Uterus (tissue), 3 donors: ENCODE measurements at regions not wholly inside any gene's neighbourhood (a gene's known extent, or its start where the extent isn't known, plus 50 kb on each side); places are given as distances from the start of the nearest gene placed in this dataset.

Source experiments
- DNase-seq, 2 donors: peaks; one replicate each; pipeline ENCODE4 v3.0.0-alpha.2; 2019 to 2020
- H3K27ac ChIP-seq, 2 donors: fragments of 200-600 bp; sonication (generic); 1 replicate in 1 of 2; 2 replicates in 1 of 2; pipeline ENCODE4 v1.5.1; 2016 to 2018
- H3K27me3 ChIP-seq, 2 donors: fragments of 200-600 bp; sonication (generic); one replicate each; pipeline ENCODE4 v1.5.1; 2018 to 2019; ENCODE audit warnings: control low read depth in 1 of 2
- H3K36me3 ChIP-seq, 2 donors: fragments of 200-600 bp; sonication (generic); one replicate each; pipeline ENCODE4 v1.5.1; 2019; ENCODE audit warnings: control low read depth in 1 of 2
- H3K4me1 ChIP-seq, 2 donors: fragments of 200-600 bp; sonication (generic); one replicate each; pipeline ENCODE4 v1.5.1; 2018 to 2019; ENCODE audit warnings: control low read depth in 1 of 2
- H3K4me3 ChIP-seq, 2 donors: fragments of 200-600 bp; sonication (generic); 1 replicate in 1 of 2; 2 replicates in 1 of 2; pipeline ENCODE4 v1.5.1; 2018 to 2019; ENCODE audit warnings: mild to moderate bottlenecking in 1 of 2
- H3K9me3 ChIP-seq, 2 donors: fragments of 200-600 bp; sonication (generic); one replicate each; pipeline ENCODE4 v1.5.1; 2019; ENCODE audit warnings: control low read depth in 1 of 2
- POLR2A ChIP-seq, 2 donors: fragments of 450-650 bp; IDR thresholded peaks; one replicate each; pipeline ENCODE4 v1.6.1; 2016; ENCODE audit warnings: antibody characterized with exemption in 2 of 2, mild to moderate bottlenecking in 1 of 2, moderate library complexity in 1 of 2
- intact Hi-C: fragments of 100-400 bp; cut with DNase I; formaldehyde crosslinking; loops from one replicate; pipeline ENCODE4 v1.15.1; 2023; ENCODE audit warnings: low total_unique reads
- TF ChIP-seq, protein P1 (sequence below), 4 experiments: fragments of 200-600 bp in 2 of 4; fragments of 450-650 bp in 2 of 4; sonication (generic) in 2 of 4; IDR thresholded peaks; one replicate each; pipeline ENCODE4 v1.5.1; 2016 to 2019; ENCODE audit warnings: antibody characterized with exemption in 4 of 4, mild to moderate bottlenecking in 2 of 4, moderate library complexity in 1 of 4
- donor health status: DM: yes; HTN: yes; CAD: no.

GRCh38 chr16:79971237-79971572 is 370.7 kb upstream of the MAF start:
- Histone ChIP-seq H3K27me3 (no peaks in the 10 kb centered on the region), H3K36me3 (no peaks in the 10 kb centered on the region), H3K4me1 (no peaks in the 10 kb centered on the region), H3K9me3 (no peaks in the 10 kb centered on the region), H3K4me3 (no peak overlapping the region), H3K27ac (peak overlapping the region in 1 of 2 donors; percentile 44)
- intact Hi-C loops, result no loop called here
- no peak for DNase-seq
- TF ChIP-seq POLR2A (IDR thresholded peaks at IDR 0.05), result no peak
- TF ChIP-seq, protein P1, sequence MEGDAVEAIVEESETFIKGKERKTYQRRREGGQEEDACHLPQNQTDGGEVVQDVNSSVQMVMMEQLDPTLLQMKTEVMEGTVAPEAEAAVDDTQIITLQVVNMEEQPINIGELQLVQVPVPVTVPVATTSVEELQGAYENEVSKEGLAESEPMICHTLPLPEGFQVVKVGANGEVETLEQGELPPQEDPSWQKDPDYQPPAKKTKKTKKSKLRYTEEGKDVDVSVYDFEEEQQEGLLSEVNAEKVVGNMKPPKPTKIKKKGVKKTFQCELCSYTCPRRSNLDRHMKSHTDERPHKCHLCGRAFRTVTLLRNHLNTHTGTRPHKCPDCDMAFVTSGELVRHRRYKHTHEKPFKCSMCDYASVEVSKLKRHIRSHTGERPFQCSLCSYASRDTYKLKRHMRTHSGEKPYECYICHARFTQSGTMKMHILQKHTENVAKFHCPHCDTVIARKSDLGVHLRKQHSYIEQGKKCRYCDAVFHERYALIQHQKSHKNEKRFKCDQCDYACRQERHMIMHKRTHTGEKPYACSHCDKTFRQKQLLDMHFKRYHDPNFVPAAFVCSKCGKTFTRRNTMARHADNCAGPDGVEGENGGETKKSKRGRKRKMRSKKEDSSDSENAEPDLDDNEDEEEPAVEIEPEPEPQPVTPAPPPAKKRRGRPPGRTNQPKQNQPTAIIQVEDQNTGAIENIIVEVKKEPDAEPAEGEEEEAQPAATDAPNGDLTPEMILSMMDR (IDR thresholded peaks at IDR 0.05), result no peak

DNA sequence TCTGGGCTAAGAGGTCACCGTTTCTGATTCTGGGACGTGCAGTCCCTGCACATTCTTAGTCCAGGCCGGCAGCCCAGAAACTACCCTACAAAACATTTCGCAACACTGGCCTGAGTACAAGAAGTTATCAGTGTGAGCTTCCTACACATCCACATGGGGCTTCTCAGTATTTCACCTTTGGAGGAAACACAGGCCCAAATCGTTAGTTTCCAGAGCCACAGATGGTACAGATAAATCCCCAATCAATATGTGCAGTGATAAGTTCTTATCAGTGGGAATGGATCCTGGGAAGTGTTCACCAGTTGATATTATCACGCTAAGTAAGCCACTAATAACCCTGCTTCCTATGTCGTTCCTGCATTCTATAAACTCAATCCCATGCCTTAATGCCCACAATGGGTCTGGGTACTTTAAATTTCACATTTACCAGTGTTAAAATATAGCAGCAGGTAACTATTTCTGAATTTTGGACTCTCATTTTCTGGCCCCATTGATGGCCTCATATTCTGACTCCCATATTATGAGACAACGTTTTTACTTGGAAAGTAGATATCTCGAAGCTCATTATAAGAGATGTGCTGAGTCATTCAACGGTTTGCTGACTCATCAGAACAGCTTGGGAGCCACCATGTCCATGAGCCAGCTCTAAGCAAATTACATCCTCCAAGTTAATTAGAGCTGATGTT is 370.2 kb upstream of the MAF start:
- Histone ChIP-seq H3K36me3 (no peaks in the 10 kb centered on the region), H3K27me3 (no peaks in the 10 kb centered on the region), H3K4me3 (no peak overlapping the region), H3K27ac (peak overlapping the region; percentile 44 to 50), H3K4me1 (no peaks in the 10 kb centered on the region), H3K9me3 (no peaks in the 10 kb centered on the region)
- TF ChIP-seq, protein P1 (IDR thresholded peaks at IDR 0.05), result no peak
- TF ChIP-seq POLR2A (IDR thresholded peaks at IDR 0.05), result no peak
- DNase-seq, result peak; percentile 69 to 71
- intact Hi-C loops, result no loop called here

DNA sequence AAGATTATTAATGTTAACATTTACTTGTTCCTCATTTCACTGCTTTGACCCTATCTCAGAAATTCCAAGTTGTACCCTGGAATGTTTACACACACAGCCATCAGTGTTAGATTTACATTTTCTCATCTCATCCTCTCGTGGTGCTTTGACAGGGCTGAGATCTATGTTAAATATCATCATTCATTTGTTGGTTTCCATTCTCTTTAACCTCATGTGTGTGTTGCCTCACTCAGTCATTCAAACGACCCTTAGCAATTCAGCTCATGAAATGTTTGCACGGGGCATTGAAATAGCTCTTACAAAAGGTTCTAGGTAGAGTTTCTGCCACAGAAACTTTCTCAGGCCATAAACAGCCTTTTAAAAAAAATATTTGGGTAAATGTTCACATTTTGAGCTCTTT is 369.6 kb upstream of the MAF start:
- H3K27ac ChIP-seq, result peak overlapping the region; percentile 44 to 50
- no peak overlapping the region for H3K4me3 ChIP-seq
- no peaks in the 10 kb centered on the region for H3K27me3 ChIP-seq
- intact Hi-C loops, result no loop called here
- no peaks in the 10 kb centered on the region for H3K9me3 ChIP-seq
- no peak for DNase-seq
- no peaks in the 10 kb centered on the region for H3K4me1 ChIP-seq
- H3K36me3 ChIP-seq, result no peaks in the 10 kb centered on the region
- no peak for TF ChIP-seq POLR2A (IDR thresholded peaks at IDR 0.05)
- TF ChIP-seq, protein P1 (IDR thresholded peaks at IDR 0.05), result no peak

DNA sequence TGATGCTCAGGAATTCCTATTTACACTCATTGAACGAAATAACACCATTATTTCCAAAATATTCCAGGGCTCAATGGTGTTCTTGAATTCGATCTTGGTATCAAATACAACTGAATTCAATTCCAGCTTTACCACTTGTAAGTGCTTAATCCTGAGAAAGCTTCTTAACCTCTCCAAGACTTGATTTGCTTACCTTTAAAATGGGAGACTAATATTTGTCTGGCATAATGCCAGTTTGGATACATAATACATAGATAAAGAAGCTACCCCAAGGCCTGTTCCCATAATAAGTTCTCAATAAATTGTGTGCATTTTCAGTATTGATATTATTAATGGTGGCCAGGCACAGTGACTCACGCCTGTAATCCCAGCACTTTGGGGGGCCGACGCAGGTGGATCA is 368.9 kb upstream of the MAF start:
- no peak for TF ChIP-seq POLR2A (IDR thresholded peaks at IDR 0.05)
- H3K27me3 ChIP-seq, result no peaks in the 10 kb centered on the region

DNA sequence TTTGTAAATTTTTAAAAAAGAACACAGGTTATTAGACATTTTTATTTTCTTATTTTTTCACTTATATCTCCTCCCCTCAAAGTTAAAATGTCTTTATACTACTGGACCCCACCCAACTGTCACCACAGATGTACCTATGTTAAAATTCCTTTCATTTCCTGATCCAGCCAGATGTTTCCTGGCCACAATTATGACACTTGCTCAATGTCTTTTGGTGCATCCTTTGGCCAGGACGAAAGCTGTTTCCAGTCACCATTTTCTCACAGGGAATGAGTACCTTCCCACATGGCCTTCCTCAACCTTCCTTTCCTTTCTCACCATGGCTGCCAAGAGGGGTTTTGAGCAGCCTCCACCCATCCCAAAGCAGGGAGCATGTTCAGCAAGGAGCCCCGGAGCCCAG is 365.7 kb upstream of the MAF start:
- no peaks in the 10 kb centered on the region for H3K36me3 ChIP-seq
- no peak overlapping the region for H3K27ac ChIP-seq
- H3K27me3 ChIP-seq, result no peaks in the 10 kb centered on the region
- intact Hi-C loops, result no loop called here
- no peaks in the 10 kb centered on the region for H3K4me1 ChIP-seq
- H3K4me3 ChIP-seq, result no peak overlapping the region
- no peak for DNase-seq
- no peak for TF ChIP-seq POLR2A (IDR thresholded peaks at IDR 0.05)
- TF ChIP-seq, protein P1 (IDR thresholded peaks at IDR 0.05), result no peak
- H3K9me3 ChIP-seq, result no peaks in the 10 kb centered on the region

More for the DNA sequence above, 368.9 kb upstream of the MAF start:
- peak overlapping the region in 1 of 2 donors; percentile 44 for H3K27ac ChIP-seq
- no peaks in the 10 kb centered on the region for H3K36me3 ChIP-seq
- no peak overlapping the region for H3K4me3 ChIP-seq
- intact Hi-C loops, result no loop called here
- H3K4me1 ChIP-seq, result no peaks in the 10 kb centered on the region
- no peak for DNase-seq
- no peaks in the 10 kb centered on the region for H3K9me3 ChIP-seq

DNA sequence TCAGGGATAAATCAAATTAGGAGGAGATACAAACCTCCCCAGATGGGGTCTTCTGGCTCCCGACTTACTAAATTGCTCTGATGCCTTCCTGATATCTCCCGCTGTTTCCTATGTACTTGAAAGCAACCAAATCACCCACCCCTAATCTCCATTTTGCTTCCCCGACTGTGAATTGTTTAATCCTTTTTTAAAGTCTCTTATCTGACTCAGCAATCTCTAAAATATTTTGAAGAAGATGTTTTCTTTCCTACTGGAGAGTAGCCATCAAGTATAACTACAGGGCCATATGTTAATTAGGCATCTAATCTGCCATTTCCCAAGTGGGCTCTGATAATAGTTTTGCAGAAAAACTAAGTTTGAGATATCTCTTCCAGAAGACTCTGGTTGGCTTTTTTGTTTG is 365.2 kb upstream of the MAF start:
- Histone ChIP-seq H3K9me3 (no peaks in the 10 kb centered on the region), H3K27me3 (no peaks in the 10 kb centered on the region), H3K36me3 (no peaks in the 10 kb centered on the region), H3K4me1 (no peaks in the 10 kb centered on the region), H3K27ac (no peak overlapping the region), H3K4me3 (no peak overlapping the region)
- no peak for DNase-seq
- TF ChIP-seq, protein P1 (IDR thresholded peaks at IDR 0.05), result no peak
- TF ChIP-seq POLR2A (IDR thresholded peaks at IDR 0.05), result no peak
- intact Hi-C loops, result no loop called here
